Frontal cortex (tissue), 3 donors: ENCODE measurements at regions not wholly inside any gene's neighbourhood (a gene's known extent, or its start where the extent isn't known, plus 50 kb on each side); places are given as distances from the start of the nearest gene placed in this dataset.
"Not testable (repeated sequence)": the region's sequence is repeated elsewhere in the genome, so short reads cannot be mapped to it uniquely, and the experiment has no call there.

Source experiments
- DNase-seq, 2 donors: peaks; one replicate each; pipeline ENCODE4 v3.0.0; 2012; ENCODE audit warnings: low spot score in 2 of 2
- FAIRE-seq: peaks from 2 replicates; lab custom pipeline; 2012; peaks lifted over from hg19 to GRCh38; lab: Jason Lieb, UNC
- donor health status: control.
- donor health status: control.
- donor health status: control.

DNA sequence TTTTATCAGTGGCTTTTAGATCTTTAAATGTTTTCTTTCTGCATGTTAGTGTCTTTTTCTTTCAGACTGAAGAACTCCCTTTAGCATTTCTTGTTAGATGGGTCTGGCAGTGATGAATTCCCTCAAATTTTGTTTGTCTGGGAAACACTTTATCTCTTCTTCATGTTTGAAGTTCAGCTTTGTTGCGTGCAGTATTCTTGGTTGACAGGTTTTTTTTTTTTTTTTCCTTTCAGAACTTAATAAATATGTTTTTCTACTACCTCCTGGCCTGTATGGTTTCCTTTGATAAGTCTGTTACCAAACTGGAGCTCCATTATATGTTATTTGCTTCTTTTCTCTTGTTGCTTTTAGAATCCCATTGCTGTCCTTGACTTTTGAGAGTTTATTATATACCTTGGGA is 89.8 kb upstream of the ACKR3 start:
- no peak for FAIRE-seq

GRCh38 chr2:236483102-236483501 is 86.5 kb upstream of the ACKR3 start:
- FAIRE-seq (no peak), DNase-seq (no peak)

More for the DNA sequence above, 89.8 kb upstream of the ACKR3 start:
- DNase-seq, result no peak

GRCh38 chr2:236485519-236485918 is 84.1 kb upstream of the ACKR3 start:
- FAIRE-seq, result no peak
- DNase-seq, result no peak

DNA sequence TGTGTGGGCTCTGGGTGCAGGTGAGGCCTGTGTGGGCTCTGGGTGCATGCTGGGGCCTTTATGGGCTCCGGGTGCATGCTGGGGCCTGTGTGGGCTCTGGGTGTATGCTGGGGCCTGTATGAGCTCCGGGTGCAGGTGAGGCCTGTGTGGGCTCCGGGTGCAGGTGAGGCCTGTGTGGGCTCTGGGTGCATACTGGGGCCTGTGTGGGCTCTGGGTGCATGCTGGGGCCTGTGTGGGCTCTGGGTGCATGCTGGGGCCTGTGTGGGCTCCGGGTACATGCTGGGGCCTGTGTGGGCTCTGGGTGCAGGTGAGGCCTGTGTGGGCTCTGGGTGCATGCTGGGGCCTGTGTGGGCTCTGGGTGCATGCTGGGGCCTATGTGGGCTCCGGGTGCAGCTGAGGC is 80.5 kb upstream of the ACKR3 start:
- DNase-seq, FAIRE-seq: not testable (repeated sequence)

- FAIRE-seq (no peak), DNase-seq (no peak)
Measured at GRCh38 chr2:236489895-236490404, 79.7 kb upstream of the ACKR3 start.

DNA sequence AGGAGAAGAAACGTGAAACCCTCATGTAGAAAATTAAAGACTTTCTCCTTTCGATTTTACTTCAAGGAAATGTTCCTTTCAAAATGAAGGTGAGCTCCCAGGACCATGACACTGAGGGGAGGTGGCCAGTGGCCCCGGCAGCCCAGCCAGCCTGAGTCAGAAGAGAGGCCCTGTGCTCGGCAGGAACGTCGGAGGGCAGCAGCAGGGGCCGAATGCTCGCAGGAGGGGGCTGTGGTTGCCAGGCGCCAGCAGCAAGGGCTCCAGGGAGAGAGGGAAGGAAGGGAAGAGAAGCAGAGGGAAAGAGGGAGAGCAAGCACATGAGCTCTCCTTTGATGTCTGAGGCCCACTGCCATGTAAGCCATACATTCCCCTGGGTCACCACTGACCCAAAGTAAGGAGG is 73.3 kb upstream of the ACKR3 start:
- no peak for FAIRE-seq
- no peak for DNase-seq

GRCh38 chr2:236498369-236498768 is 71.3 kb upstream of the ACKR3 start:
- no peak for FAIRE-seq

GRCh38 chr2:236499691-236500578 is 69.7 kb upstream of the ACKR3 start:
- DNase-seq (no peak), FAIRE-seq (no peak)

More at GRCh38 chr2:236498369-236498768, 71.3 kb upstream of the ACKR3 start:
- DNase-seq, result no peak

GRCh38 chr2:236501026-236501425 is 68.6 kb upstream of the ACKR3 start:
- DNase-seq, result no peak
- FAIRE-seq, result no peak

DNA sequence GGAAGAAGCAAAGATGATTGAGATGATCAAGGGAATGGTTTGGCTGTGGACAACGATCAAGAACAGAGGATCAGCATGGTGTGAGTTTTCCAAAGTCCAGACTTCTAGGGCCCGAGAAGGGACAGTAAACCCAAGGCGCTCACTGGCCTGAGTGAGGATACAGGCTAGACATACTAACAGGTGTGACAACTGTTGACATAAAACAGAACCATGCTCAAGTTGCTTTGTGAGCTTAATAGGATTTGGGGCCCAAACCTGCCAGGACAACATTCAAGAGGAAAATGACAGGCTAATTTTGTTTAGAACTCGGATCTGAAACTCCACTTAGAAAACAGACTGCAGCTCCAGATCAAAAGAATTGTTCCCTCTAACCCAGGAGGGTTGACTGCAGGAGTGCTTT is 68.1 kb upstream of the ACKR3 start:
- no peak for FAIRE-seq
- no peak for DNase-seq

GRCh38 chr2:236503100-236503499 is 66.5 kb upstream of the ACKR3 start:
- no peak for FAIRE-seq
- DNase-seq, result no peak

GRCh38 chr2:236503583-236503982 is 66.0 kb upstream of the ACKR3 start:
- DNase-seq (no peak), FAIRE-seq (no peak)

GRCh38 chr2:236505041-236505440 is 64.6 kb upstream of the ACKR3 start:
- DNase-seq, result no peak
- no peak for FAIRE-seq

DNA sequence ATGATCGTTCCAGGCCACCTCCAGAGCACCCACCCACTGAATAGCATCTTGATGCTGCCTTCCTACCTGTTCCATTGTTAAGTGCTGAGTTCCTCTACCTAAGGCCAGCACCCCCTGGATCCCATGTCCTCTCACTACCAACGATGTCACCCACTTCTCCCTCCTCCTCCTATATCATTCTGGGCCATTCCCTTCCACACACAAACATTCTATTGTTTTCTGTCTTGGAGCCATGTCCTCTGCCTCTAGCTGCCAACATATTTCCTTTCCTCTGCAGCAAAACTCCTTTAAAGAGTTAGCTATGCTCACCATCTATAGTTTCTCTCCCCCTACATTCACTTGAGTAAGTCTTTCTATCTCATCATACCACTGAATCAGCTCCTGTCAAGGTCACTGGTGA is 64.0 kb upstream of the ACKR3 start:
- DNase-seq (peak; percentile 32 to 53), FAIRE-seq (no peak)

GRCh38 chr2:236507393-236508085 is 62.1 kb upstream of the ACKR3 start:
- DNase-seq, result peak; percentile 49 to 72
- no peak for FAIRE-seq

- no peak for FAIRE-seq
Measured at GRCh38 chr2:236508466-236508865, 61.2 kb upstream of the ACKR3 start.

DNA sequence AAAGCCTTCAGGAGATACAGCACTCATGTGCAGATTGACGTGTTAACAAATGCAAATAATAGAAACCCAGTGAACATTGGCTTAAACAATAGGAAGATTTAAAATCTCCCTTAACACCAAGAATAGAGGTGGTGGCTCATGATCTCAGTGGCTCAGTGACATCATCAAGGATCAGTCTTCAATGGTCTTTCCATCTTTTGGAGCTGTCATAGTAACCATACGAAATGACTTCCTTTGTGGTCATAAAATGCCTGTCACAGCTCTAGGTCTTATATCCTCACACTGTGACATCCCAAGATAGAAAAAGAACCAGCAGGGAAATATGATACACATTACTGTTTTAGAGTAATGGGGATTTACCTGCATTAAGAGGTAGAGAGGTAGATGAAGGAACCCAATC is 59.6 kb upstream of the ACKR3 start:
- no peak for DNase-seq
- no peak for FAIRE-seq

More at GRCh38 chr2:236508466-236508865, 61.2 kb upstream of the ACKR3 start:
- DNase-seq, result no peak

GRCh38 chr2:236511266-236511665 is 58.4 kb upstream of the ACKR3 start:
- FAIRE-seq (no peak), DNase-seq (no peak)

DNA sequence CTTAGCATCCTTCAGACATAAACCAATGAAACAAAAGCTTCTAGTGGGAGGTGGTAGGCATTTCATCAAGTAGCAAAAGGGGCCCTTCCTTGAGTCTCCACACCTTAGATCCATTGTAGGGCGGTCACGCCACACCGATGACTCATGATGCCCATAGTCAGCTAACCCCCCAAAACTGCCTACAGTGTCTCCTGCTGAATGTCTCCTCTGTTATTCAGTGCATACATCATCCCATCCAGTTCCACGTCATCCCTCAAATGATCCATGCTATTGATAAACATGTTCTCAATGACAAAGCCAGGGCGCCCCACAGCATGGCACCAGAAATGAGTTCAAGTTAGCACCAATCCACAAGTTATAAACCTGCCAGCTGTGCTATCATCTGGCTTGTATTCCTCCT is 57.4 kb upstream of the ACKR3 start:
- no peak for FAIRE-seq
- no peak for DNase-seq

DNA sequence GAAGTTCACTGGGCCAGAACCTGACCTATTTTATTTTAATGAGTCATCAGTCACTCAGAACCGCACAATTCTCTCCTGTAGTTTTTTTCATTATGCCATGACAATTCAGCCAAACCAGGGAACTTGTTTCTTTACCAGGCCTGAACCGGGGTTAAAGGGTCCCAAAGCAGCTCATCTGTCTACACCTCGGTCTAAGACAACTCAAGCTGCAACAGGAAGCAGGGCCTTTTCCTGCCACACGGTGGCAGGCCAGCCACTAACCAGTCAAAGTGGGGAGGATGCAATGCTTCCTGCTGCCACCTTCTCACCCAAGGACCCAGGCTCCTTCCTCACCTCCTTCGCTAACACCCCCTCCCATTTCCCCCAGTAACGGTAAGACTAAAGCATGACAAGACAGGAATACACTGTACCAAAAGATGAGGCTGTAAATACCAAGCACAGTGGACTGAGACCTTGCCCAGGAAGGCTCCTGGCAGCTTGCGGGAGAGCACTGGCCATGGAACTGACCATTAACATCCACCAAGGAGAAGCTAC is 56.7 kb upstream of the ACKR3 start:
- DNase-seq, result peak in 1 of 2 donors; percentile 53
- FAIRE-seq, result no peak

DNA sequence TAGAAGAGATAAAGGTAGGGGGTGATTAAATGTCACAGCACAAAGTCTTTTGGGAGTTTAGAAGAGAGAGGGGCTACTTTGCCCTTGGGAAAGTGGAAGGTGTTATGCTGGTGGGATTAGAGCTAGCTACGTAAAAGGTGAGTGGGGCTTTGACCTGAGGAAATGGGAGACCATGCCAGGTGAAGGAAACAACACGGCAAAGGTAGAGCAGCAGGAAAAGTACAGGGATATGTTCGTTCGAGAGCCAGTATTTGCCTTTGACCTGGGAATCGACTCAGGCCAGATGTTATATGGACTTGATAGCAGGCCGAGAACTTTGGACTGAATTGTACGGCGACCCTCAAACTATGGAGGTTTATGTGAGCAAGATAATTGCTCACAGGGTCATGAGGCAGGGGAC is 55.7 kb upstream of the ACKR3 start:
- DNase-seq (no peak), FAIRE-seq (no peak)
